Renal cortex interstitium (tissue), 11 donors: ENCODE measurements at regions not wholly inside any gene's neighbourhood (a gene's known extent, or its start where the extent isn't known, plus 50 kb on each side); places are given as distances from the start of the nearest gene placed in this dataset.

Experiments
- DNase-seq, 11 donors: peaks; one replicate each; pipeline ENCODE4 v3.0.0-alpha.2; 2013; ENCODE audit warnings: low read depth in 9 of 11, low spot score in 4 of 11; ENCODE audit errors: extremely low read depth in 1 of 11

GRCh38 chr2:225340923-225341322 is 58.6 kb upstream of the NYAP2 start:
- DNase-seq = no peak

- peak in 1 of 11 donors; percentile 1 for DNase-seq
These were observed 62.3 kb upstream of the NYAP2 start for GRCh38 chr2:225337183-225337582.

- DNase-seq = no peak
These were observed 65.0 kb upstream of the NYAP2 start for GRCh38 chr2:225334514-225334913.

- no peak for DNase-seq
These were observed 71.3 kb upstream of the NYAP2 start for GRCh38 chr2:225328192-225328591.

GRCh38 chr2:225326969-225327368 is 72.5 kb upstream of the NYAP2 start:
- DNase-seq = no peak

- no peak for DNase-seq
These were observed 79.6 kb upstream of the NYAP2 start for GRCh38 chr2:225319872-225320271.

GRCh38 chr2:225318440-225318839 is 81.1 kb upstream of the NYAP2 start:
- DNase-seq = no peak

- no peak for DNase-seq
These were observed 82.3 kb upstream of the NYAP2 start for GRCh38 chr2:225317186-225317585.

GRCh38 chr2:225310745-225311144 is 88.8 kb upstream of the NYAP2 start:
- DNase-seq = no peak

GRCh38 chr2:225309516-225309915 is 90.0 kb upstream of the NYAP2 start:
- DNase-seq = no peak

- DNase-seq = no peak
These were observed 102.6 kb upstream of the NYAP2 start for GRCh38 chr2:225296951-225297350.

- no peak for DNase-seq
These were observed 104.4 kb upstream of the NYAP2 start for GRCh38 chr2:225295102-225295501.

GRCh38 chr2:225293638-225294037 is 105.9 kb upstream of the NYAP2 start:
- DNase-seq = no peak

- DNase-seq = no peak
These were observed 108.6 kb upstream of the NYAP2 start for GRCh38 chr2:225290757-225291400.

- DNase-seq = no peak
These were observed 109.9 kb upstream of the NYAP2 start for GRCh38 chr2:225289659-225290058.

- no peak for DNase-seq
These were observed 110.5 kb upstream of the NYAP2 start for GRCh38 chr2:225288986-225289385.

- DNase-seq = no peak
These were observed 116.4 kb upstream of the NYAP2 start for GRCh38 chr2:225282858-225283710.

- no peak for DNase-seq
These were observed 123.3 kb upstream of the NYAP2 start for GRCh38 chr2:225276207-225276606.

- no peak for DNase-seq
These were observed 124.1 kb upstream of the NYAP2 start for GRCh38 chr2:225275443-225275842.

GRCh38 chr2:225274751-225275150 is 124.8 kb upstream of the NYAP2 start:
- no peak for DNase-seq

- no peak for DNase-seq
These were observed 127.3 kb upstream of the NYAP2 start for GRCh38 chr2:225272173-225272572.
